BJ (cell line): ENCODE measurements at regions not wholly inside any gene's neighbourhood (a gene's known extent, or its start where the extent isn't known, plus 50 kb on each side); places are given as distances from the start of the nearest gene placed in this dataset.

Source experiments
- CTCF ChIA-PET: fragments of 350-600 bp; formaldehyde crosslinking; extraction: SDS; loops from one replicate; lab custom pipeline; 2021; ENCODE audit warnings: antibody characterized with exemption, inconsistent platforms; lab: Yijun Ruan, JAX
- POLR2A ChIA-PET: fragments of 300-600 bp; sonication (Branson Sonifier 250); formaldehyde crosslinking; extraction: SDS; loops from one replicate; lab custom pipeline; 2021; ENCODE audit warnings: antibody characterized with exemption; lab: Charles Lee
- DNase-seq: peaks from one replicate; pipeline ENCODE4 v3.0.0-alpha.2; 2011; ENCODE audit warnings: low read depth
- H3K27me3 ChIP-seq: 2 replicates; pipeline ENCODE4 v1.6.0; 2011; ENCODE audit warnings: low read length; ENCODE audit not compliant: control insufficient read depth, insufficient read depth
- H3K36me3 ChIP-seq: 2 replicates; pipeline ENCODE4 v1.5.1; 2011; ENCODE audit warnings: low read length; ENCODE audit not compliant: control insufficient read depth, insufficient read depth
- H3K4me3 ChIP-seq: 2 replicates; pipeline ENCODE4 v1.5.1; 2011; ENCODE audit warnings: low read depth, mild to moderate bottlenecking, control low read depth, low read length
- CTCF ChIP-seq: IDR thresholded peaks from 2 replicates; pipeline ENCODE4 v1.5.1; 2011; ENCODE audit warnings: low read depth, mild to moderate bottlenecking, control low read depth, inconsistent platforms, low read length, moderate library complexity; ENCODE audit not compliant: insufficient read depth

- H3K27me3 ChIP-seq, result no peaks in the 10 kb centered on the region
- POLR2A ChIA-PET, result no interaction called here
- DNase-seq, result no peak
- no peak overlapping the region for H3K4me3 ChIP-seq
- no peaks in the 10 kb centered on the region for H3K36me3 ChIP-seq
- no peak for TF ChIP-seq CTCF
- CTCF ChIA-PET, result no interaction called here
These were observed 956.6 kb downstream of the GATA3 start for GRCh38 chr10:9010931-9011670.

- POLR2A ChIA-PET, result no interaction called here
- CTCF ChIA-PET, result no interaction called here
- peak; percentile 3 for DNase-seq
- Histone ChIP-seq H3K36me3 (no peaks in the 10 kb centered on the region), H3K4me3 (no peak overlapping the region), H3K27me3 (no peaks in the 10 kb centered on the region)
- TF ChIP-seq CTCF, result no peak
These were observed 957.8 kb downstream of the GATA3 start for GRCh38 chr10:9012312-9012711.

GRCh38 chr10:9015005-9015404 lies 960.5 kb downstream of the GATA3 start:
- Histone ChIP-seq H3K27me3 (no peaks in the 10 kb centered on the region), H3K4me3 (no peak overlapping the region), H3K36me3 (no peaks in the 10 kb centered on the region)
- ChIA-PET POLR2A (no interaction called here), CTCF (no interaction called here)
- TF ChIP-seq CTCF, result no peak
- DNase-seq, result no peak

- H3K36me3 ChIP-seq, result no peaks in the 10 kb centered on the region
- no peak for DNase-seq
- H3K27me3 ChIP-seq, result no peaks in the 10 kb centered on the region
- ChIA-PET POLR2A (no interaction called here), CTCF (no interaction called here)
- TF ChIP-seq CTCF, result no peak
- no peak overlapping the region for H3K4me3 ChIP-seq
These were observed 961.0 kb downstream of the GATA3 start for GRCh38 chr10:9015447-9015846.

- ChIA-PET POLR2A (no interaction called here), CTCF (no interaction called here)
- Histone ChIP-seq H3K4me3 (no peak overlapping the region), H3K27me3 (no peaks in the 10 kb centered on the region), H3K36me3 (no peaks in the 10 kb centered on the region)
- no peak for DNase-seq
- no peak for TF ChIP-seq CTCF
These were observed 962.4 kb downstream of the GATA3 start for GRCh38 chr10:9016930-9017329.
